GM20000 (cell line): ENCODE measurements at regions not wholly inside any gene's neighbourhood (a gene's known extent, or its start where the extent isn't known, plus 50 kb on each side); places are given as distances from the start of the nearest gene placed in this dataset.

Source experiments
- DNase-seq: peaks from one replicate; pipeline ENCODE4 v3.0.0; 2012; ENCODE audit warnings: low spot score
- TF ChIP-seq, protein P1 (sequence below): IDR thresholded peaks from 2 replicates; pipeline ENCODE4 v1.5.1; 2012; ENCODE audit warnings: mild to moderate bottlenecking, control low read depth; ENCODE audit errors: extremely low read depth, missing control alignments

DNA sequence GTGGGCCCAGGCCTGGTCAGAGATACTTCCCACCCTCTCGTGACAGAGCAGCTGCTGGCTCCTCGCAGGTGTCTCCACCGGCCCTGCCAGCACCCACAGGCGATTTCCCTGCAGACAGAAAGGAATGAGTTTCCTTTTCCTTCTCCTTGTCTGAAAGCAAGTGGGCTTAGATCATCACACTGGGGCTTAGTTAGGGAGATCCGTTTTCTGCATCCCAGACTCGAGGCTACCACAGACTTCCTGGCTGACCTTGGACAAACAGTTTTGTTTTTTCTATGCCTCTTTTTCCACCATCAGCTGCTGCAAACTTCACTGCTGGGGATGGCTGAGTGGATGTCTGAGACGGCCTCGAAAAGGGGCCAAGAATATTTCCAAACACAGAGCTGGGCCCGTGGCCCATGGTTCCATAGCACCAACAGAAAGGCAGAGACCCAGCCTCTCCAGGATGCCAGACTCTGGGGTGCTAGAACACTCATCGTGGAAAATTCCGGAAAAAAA, 86.5 kb downstream of the BANF2 start:
- TF ChIP-seq, protein P1, sequence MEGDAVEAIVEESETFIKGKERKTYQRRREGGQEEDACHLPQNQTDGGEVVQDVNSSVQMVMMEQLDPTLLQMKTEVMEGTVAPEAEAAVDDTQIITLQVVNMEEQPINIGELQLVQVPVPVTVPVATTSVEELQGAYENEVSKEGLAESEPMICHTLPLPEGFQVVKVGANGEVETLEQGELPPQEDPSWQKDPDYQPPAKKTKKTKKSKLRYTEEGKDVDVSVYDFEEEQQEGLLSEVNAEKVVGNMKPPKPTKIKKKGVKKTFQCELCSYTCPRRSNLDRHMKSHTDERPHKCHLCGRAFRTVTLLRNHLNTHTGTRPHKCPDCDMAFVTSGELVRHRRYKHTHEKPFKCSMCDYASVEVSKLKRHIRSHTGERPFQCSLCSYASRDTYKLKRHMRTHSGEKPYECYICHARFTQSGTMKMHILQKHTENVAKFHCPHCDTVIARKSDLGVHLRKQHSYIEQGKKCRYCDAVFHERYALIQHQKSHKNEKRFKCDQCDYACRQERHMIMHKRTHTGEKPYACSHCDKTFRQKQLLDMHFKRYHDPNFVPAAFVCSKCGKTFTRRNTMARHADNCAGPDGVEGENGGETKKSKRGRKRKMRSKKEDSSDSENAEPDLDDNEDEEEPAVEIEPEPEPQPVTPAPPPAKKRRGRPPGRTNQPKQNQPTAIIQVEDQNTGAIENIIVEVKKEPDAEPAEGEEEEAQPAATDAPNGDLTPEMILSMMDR, result no peak
- DNase-seq, result no peak
